GM12891 (cell line): ENCODE measurements at regions not wholly inside any gene's neighbourhood (a gene's known extent, or its start where the extent isn't known, plus 50 kb on each side); places are given as distances from the start of the nearest gene placed in this dataset.

Experiments
- POLR2A ChIP-seq: IDR thresholded peaks from 2 replicates; pipeline ENCODE4 v1.6.1; 2011; ENCODE audit warnings: low read depth, low read length, control low read depth
- POLR2AphosphoS5 ChIP-seq: IDR thresholded peaks from 2 replicates; pipeline ENCODE4 v1.6.1; 2011; ENCODE audit warnings: low read depth, low read length, control low read depth
- TAF1 ChIP-seq: IDR thresholded peaks from 2 replicates; pipeline ENCODE4 v1.6.1; 2011; ENCODE audit warnings: low read depth, low read length, control low read depth

GRCh38 chr11:38950867-38951266 lies 2352.8 kb upstream of the RAG2 start:
- no peak for TF ChIP-seq POLR2AphosphoS5
- no peak for TF ChIP-seq POLR2A
- TF ChIP-seq TAF1 = no peak
